Femur (tissue), 1 donor: ENCODE measurements at regions not wholly inside any gene's neighbourhood (a gene's known extent, or its start where the extent isn't known, plus 50 kb on each side); places are given as distances from the start of the nearest gene placed in this dataset.
"Not testable (repeated sequence)": the region's sequence is repeated elsewhere in the genome, so short reads cannot be mapped to it uniquely, and the experiment has no call there.

ENCODE experiments used
- DNase-seq: peaks from one replicate; pipeline ENCODE4 v3.0.0-alpha.2; 2017

DNA sequence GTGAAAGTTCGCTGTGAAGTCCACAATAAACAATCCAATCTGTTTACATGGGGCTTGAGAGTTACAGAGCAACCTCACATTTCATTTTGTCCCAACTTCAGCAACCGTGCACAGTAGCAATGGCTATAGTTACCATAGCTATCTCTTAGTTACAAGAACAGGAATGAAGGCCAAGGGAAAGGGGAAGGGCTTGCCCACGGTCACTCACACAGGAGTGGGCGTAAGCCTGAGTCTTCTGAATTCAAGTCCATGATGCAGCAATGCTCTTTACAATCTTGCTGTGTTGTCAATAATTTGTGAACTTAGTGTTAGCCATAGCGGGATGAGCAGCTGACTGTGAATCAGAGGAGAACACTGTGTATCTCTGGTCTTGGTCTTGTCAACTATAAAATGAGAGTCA is 102.9 kb downstream of the ADAMTS15 start:
- DNase-seq: no peak

GRCh38 chr11:130553306-130553705 is 104.9 kb downstream of the ADAMTS15 start:
- no peak for DNase-seq

GRCh38 chr11:130554241-130555055 is 106.0 kb downstream of the ADAMTS15 start:
- no peak for DNase-seq

GRCh38 chr11:130555251-130555841 is 106.9 kb downstream of the ADAMTS15 start:
- DNase-seq: peak; percentile 55

GRCh38 chr11:130560000-130560780 is 111.7 kb downstream of the ADAMTS15 start:
- DNase-seq: no peak

GRCh38 chr11:130560781-130561109 is 112.3 kb downstream of the ADAMTS15 start:
- no peak for DNase-seq

GRCh38 chr11:130561441-130561881 is 113.0 kb downstream of the ADAMTS15 start:
- no peak for DNase-seq

- DNase-seq: no peak
These were observed 114.1 kb downstream of the ADAMTS15 start for GRCh38 chr11:130562549-130562948.

DNA sequence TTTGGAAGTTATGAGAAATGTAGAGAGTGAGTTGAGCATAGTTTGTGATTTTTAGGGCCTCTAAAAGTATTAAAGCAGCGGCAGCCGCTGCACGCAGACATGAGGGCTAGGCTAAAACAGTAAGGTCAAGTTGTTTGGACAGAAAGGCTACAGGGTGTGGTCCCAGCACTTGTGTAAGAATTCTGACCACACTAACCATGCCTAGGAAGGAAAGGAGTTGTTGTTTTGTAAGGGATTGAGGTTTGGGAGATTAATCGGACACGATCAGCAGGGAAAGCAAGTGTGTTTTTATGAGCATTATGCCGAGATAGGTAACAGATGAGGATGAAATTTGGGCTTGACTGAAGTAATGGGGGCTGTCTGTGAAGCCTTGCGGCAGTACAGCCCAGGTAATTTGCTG is 117.9 kb downstream of the ADAMTS15 start:
- not testable (repeated sequence) for DNase-seq

DNA sequence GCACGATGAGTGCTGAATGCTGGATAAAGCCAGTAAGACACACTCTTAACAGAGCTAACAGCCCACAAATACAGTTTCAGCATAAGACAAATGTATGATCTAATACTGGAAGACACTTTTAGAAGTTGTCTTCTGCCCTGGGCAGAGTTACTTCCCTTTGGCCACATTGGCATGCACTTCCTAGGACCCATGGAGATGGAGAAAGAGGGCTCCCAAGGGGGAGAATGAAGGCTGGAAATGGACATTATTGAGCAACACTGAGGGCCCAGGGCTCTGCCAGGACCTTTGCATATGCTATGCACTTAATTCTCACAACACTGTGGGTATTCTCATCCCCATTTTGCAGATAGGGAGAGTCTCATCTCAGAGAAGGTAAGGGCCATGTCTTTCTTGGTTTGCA is 123.1 kb downstream of the ADAMTS15 start:
- no peak for DNase-seq

DNA sequence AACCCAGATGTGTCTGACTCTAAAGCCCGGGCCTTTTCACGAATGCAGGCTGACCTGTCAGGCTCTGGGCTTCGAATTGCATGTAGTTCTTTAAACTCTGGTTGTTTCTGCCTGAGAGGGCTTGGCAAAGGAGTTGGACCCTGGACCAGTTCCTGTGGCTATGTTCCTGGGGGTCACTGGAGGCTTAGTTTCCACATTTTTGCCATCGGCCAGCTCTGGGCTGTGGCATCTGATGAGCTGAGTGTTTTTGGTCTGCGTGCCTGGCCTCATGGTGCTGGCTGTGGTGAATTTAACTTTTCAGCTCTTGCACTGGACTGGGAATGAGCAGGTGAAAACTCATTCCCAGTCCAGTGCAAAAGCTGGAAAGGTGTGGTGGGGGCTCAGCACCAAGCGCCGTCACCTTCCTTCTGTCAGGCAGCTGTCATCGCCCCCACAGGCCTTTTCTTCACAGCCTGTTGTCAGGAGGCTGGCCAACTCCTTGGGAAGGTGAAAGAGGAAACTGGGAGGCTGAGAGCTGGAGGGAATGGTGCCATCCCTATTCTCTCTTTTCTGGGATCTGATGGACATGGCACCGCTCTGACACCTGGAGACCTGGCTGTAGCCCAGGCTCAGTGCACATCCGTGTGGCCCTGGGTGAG is 123.6 kb downstream of the ADAMTS15 start:
- no peak for DNase-seq

- no peak for DNase-seq
These were observed 125.3 kb downstream of the ADAMTS15 start for GRCh38 chr11:130573767-130574166.

DNA sequence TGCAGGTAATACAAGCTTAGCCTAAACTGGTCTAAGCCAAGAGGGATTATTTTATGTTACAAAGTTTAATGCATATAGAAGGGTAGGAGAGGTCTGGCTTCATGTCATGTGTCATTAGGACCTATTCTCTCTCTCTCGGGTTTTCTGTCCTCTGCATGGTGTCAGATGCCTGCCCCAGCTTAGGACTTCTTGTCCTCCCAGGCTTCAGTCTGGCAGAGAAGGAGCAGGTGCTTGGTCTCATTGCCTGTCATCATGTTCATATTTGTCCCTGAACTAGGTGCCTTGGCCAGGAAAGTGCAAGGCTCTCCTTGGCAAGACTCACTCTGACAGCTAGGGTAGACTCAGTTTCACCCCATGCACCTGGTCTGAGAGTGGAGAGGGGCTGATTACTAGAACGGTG is 126.3 kb downstream of the ADAMTS15 start:
- DNase-seq: no peak

- DNase-seq: no peak
These were observed 127.7 kb downstream of the ADAMTS15 start for GRCh38 chr11:130576146-130576545.

- no peak for DNase-seq
These were observed 130.4 kb downstream of the ADAMTS15 start for GRCh38 chr11:130578738-130579368.

GRCh38 chr11:130580372-130580771 is 131.9 kb downstream of the ADAMTS15 start:
- DNase-seq: no peak

DNA sequence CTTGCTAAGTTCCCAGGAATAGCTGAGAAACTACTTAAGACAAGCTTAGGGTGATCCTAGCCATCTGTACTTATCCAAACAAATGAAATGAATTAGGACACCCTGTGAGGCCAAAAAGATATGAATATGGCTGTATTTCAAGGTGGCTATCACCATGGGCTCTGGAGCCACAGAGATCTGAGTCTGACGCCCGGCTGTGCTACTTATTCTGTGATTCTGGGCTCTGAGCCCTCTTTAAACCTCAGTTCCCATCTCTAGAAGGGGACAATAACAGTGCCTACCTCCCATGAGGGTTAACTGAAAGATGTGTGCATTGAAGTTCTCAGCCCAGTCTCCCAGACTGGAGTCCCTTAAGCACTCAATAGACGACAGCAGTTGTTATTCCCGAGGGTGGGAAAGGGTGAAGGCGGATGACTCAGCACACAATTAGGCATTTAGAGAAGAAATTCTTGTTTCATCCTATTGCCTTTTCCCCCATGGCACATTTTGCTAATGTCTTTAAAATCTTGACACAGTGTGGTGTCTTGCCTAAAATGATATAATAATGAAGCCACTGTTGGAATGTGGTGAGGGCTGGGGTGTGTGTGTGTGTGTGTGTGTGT is 132.5 kb downstream of the ADAMTS15 start:
- DNase-seq: no peak

DNA sequence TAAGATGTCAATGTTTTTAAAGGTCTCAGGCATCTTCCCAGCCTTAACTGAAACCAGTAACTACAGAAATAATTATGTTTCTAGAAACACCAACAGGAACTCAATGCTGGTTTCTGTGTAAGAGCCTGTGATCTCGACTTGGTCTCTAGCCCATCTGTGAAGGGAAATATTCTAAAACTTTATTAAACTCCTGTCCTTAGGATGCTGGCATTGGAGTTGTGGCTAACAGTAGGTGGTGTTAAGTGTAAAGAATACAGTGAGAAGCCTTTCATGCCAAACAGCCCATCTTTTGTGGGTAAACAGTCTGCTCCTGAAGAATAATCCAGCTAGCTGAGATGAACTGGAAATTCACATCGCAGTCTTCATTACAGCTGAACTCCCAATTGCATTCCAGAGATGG is 133.2 kb downstream of the ADAMTS15 start:
- no peak for DNase-seq

- DNase-seq: no peak
These were observed 133.7 kb downstream of the ADAMTS15 start for GRCh38 chr11:130582176-130582575.

GRCh38 chr11:130582981-130583380 is 134.5 kb downstream of the ADAMTS15 start:
- no peak for DNase-seq

DNA sequence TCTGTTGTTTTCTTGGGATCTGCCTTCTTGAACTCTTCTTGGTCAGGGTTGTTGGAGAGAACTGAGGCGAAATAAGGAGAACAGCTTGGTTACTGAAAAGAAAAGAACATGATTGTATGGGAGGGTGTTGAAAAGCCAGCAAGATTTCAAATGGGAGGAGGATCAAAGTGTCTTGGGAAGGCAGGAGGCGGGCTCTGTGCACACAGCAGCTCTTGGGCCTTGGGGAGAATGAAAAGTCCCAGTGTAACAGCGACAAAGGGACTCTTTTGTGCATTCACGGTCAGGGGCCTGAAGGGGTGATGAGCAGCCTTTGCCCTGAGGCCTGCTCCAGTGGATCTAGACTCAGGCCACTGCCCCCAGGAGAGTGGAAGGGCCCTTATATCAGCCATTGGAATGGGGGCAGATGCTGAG is 135.4 kb downstream of the ADAMTS15 start:
- DNase-seq: no peak

GRCh38 chr11:130585545-130585944 is 137.1 kb downstream of the ADAMTS15 start:
- no peak for DNase-seq
